Cardiac muscle cell (in vitro differentiated cells and primary cell): ENCODE measurements at regions not wholly inside any gene's neighbourhood (a gene's known extent, or its start where the extent isn't known, plus 50 kb on each side); places are given as distances from the start of the nearest gene placed in this dataset.

Source experiments
- DNase-seq, 2 donors: peaks; one replicate each; pipeline versions ENCODE4 v3.0.0 to v3.0.0-alpha.2; 2010 to 2017; ENCODE audit warnings: low read depth in 1 of 2, low spot score in 1 of 2
- H3K27ac ChIP-seq: fragments of 200-600 bp; sonication (generic); 2 replicates; pipeline ENCODE4 v1.5.1; 2016
- H3K27me3 ChIP-seq: fragments of 200-600 bp; sonication (generic); 2 replicates; pipeline ENCODE4 v1.6.0; 2016; ENCODE audit warnings: control low read depth
- H3K36me3 ChIP-seq: fragments of 200-600 bp; sonication (generic); 2 replicates; pipeline ENCODE4 v1.5.1; 2016; ENCODE audit warnings: control low read depth
- H3K4me1 ChIP-seq: fragments of 200-600 bp; sonication (generic); 2 replicates; pipeline ENCODE4 v1.8.1; 2017; ENCODE audit warnings: low read depth, mild to moderate bottlenecking, mixed run types
- H3K4me3 ChIP-seq: fragments of 200-600 bp; sonication (generic); 2 replicates; pipeline ENCODE4 v1.5.1; 2016; ENCODE audit warnings: mild to moderate bottlenecking
- H3K9me3 ChIP-seq: fragments of 200-600 bp; sonication (generic); 2 replicates; pipeline ENCODE4 v1.5.1; 2017; ENCODE audit warnings: low read depth, mild to moderate bottlenecking, control low read depth
- TF ChIP-seq, protein P1 (sequence below): IDR thresholded peaks from 2 replicates; pipeline ENCODE4 v1.5.1; 2012; ENCODE audit warnings: low read depth, mild to moderate bottlenecking, low read length

DNA sequence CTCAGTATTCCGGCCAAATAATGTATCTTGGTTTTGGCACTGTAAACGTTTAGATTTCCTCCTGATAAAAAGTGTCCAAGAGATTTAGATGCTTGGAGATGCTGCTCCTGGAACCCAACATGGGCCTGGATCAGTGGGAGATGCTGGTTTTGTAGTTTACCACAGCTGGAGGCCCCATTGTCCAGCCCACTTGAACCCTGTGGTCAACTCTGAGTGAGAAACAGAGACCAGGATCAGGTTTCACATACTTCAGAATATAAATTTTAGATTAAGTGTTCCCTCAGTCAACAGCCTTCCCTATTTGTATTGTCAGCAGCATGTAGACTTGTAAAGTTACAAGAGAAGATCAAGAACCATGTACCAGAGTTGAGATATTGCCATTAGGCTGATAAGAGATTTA lies 144.7 kb upstream of the C9orf72 start:
- H3K4me3 ChIP-seq = no peak overlapping the region
- H3K36me3 ChIP-seq = no peaks in the 10 kb centered on the region
- H3K4me1 ChIP-seq = peaks cover 9% of the 10 kb centered on the region
- no peaks in the 10 kb centered on the region for H3K9me3 ChIP-seq
- TF ChIP-seq, protein P1, sequence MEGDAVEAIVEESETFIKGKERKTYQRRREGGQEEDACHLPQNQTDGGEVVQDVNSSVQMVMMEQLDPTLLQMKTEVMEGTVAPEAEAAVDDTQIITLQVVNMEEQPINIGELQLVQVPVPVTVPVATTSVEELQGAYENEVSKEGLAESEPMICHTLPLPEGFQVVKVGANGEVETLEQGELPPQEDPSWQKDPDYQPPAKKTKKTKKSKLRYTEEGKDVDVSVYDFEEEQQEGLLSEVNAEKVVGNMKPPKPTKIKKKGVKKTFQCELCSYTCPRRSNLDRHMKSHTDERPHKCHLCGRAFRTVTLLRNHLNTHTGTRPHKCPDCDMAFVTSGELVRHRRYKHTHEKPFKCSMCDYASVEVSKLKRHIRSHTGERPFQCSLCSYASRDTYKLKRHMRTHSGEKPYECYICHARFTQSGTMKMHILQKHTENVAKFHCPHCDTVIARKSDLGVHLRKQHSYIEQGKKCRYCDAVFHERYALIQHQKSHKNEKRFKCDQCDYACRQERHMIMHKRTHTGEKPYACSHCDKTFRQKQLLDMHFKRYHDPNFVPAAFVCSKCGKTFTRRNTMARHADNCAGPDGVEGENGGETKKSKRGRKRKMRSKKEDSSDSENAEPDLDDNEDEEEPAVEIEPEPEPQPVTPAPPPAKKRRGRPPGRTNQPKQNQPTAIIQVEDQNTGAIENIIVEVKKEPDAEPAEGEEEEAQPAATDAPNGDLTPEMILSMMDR = no peak
- no peak for DNase-seq
- H3K27me3 ChIP-seq = no peaks in the 10 kb centered on the region
- H3K27ac ChIP-seq = no peak overlapping the region

DNA sequence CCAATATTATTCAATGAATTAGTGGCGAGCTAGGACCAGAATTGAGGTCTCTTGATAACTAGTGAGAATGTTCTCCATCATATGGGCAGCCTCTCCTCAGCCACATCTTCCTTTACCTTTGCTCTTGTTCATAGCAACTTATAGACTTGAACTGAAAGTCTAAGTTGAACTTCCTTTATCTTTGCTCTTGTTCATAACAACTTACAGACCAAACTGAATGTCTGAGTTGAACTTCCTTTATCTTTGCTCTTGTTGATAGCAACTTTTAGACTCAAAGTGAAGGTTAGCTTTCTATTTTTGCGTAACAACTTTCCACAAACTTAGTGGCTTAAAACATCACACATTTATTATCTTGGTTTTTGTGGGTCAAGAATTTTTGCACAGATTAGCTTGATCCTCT lies 146.4 kb upstream of the C9orf72 start:
- no peaks in the 10 kb centered on the region for H3K36me3 ChIP-seq
- H3K27ac ChIP-seq = no peak overlapping the region
- H3K4me1 ChIP-seq = peaks cover 4% of the 10 kb centered on the region
- no peak overlapping the region for H3K4me3 ChIP-seq
- no peaks in the 10 kb centered on the region for H3K27me3 ChIP-seq
- no peaks in the 10 kb centered on the region for H3K9me3 ChIP-seq
- DNase-seq = no peak
- TF ChIP-seq, protein P1 = no peak

DNA sequence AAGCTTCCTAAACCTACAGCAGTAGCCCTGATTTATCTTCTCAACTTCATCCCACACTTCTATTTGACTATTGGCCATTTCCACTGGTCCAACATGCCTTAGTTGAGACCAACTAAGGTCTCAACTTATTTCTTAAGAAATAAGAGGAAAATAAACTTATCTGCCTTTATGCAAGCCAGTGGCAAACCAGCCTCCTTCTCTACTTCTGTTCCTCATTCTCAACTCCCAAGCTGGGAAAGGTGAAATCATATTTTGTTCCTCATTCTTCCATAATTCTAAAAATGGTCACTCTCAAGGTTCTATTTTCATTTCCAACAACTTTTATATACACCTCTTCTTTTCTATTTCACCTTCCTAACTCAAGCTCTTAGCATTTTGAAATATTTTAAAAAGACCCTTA lies 149.6 kb upstream of the C9orf72 start:
- Histone ChIP-seq H3K36me3 (no peaks in the 10 kb centered on the region), H3K9me3 (no peaks in the 10 kb centered on the region), H3K27ac (no peak overlapping the region), H3K27me3 (no peaks in the 10 kb centered on the region), H3K4me3 (no peak overlapping the region), H3K4me1 (peaks cover 4% of the 10 kb centered on the region)
- TF ChIP-seq, protein P1 = no peak
- no peak for DNase-seq

DNA sequence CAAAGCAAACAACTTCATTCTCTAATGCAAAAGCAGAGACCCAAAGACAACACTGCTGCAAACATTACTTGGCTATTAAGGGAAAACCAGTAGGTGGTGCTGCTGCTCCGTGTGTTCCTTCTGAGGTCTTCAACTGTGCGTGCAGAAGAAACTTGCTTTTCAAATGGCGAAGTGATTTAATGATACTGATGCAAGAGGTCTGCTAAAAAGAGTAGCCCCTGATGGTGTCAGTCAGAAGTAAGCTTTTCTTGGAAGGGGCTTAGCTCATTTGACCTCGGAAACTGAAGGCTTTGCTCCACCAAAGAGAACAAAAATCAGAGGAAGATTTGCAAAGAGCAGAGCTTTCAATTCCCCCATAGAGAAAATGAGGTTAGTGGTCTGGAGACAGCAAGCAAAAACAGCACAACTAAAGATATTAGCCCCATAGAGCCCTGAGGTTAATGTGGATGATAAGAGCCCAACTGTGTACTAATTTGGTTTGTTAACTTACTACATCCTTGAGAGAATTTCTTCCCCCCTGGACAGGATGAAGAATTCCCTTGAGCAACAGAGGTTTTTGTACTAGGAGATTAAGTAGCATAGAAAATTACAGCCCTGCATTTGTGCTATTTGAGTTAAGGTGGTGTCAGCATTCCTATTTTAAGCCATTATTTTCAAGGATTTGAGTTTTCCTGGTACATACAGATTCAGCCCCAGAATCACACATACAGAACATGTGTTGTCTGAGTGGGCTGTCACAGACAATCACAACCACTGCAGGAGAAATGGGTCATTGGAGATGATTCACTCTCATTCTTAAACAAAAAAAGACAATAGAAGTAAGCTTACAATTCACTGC lies 153.2 kb upstream of the C9orf72 start:
- DNase-seq = peak; percentile 83 to 88
- Histone ChIP-seq H3K27me3 (no peaks in the 10 kb centered on the region), H3K4me1 (no peaks in the 10 kb centered on the region), H3K27ac (no peak overlapping the region), H3K36me3 (no peaks in the 10 kb centered on the region), H3K4me3 (no peak overlapping the region), H3K9me3 (no peaks in the 10 kb centered on the region)
- TF ChIP-seq, protein P1 = peak; percentile 88

DNA sequence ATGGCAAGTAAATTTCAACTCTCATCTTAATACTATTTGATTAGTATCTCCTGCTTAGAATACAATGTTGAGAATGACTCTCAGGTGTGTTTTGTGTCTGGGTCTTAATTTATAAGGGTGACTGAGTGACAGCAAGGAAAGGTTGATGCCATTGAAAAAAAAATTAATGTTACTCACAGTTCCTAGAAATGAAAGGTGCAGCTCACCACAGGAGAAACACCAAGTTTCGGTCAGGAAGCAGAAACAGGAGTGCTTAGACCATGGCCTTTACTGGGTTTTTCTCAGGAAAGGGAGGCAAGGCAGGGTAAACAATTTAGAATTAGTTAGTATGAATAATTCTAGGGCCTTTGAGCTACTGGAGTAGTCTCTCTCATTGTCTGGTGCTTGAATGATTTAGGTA lies 159.2 kb upstream of the C9orf72 start:
- no peaks in the 10 kb centered on the region for H3K4me1 ChIP-seq
- TF ChIP-seq, protein P1 = no peak
- no peaks in the 10 kb centered on the region for H3K9me3 ChIP-seq
- DNase-seq = no peak
- H3K27ac ChIP-seq = no peak overlapping the region
- no peaks in the 10 kb centered on the region for H3K36me3 ChIP-seq
- no peak overlapping the region for H3K4me3 ChIP-seq
- no peaks in the 10 kb centered on the region for H3K27me3 ChIP-seq
